NCI-H128 (cell line): ENCODE measurements at regions not wholly inside any gene's neighbourhood (a gene's known extent, or its start where the extent isn't known, plus 50 kb on each side); places are given as distances from the start of the nearest gene placed in this dataset.
"Not testable (repeated sequence)": the region's sequence is repeated elsewhere in the genome, so short reads cannot be mapped to it uniquely, and the experiment has no call there.

Experiments
- DNase-seq: peaks from one replicate; lab custom pipeline; 2025; ENCODE audit not compliant: unreplicated experiment; lab: John Stamatoyannopoulos, UW

GRCh38 chr10:20415684-20416083 is 481.4 kb downstream of the NEBL start:
- DNase-seq = no peak

GRCh38 chr10:20407357-20407756 is 489.8 kb downstream of the NEBL start:
- no peak for DNase-seq

- no peak for DNase-seq
These were observed 490.6 kb downstream of the NEBL start for GRCh38 chr10:20406281-20407104.

- no peak for DNase-seq
These were observed 491.4 kb downstream of the NEBL start for GRCh38 chr10:20405761-20406160.

GRCh38 chr10:20405050-20405449 is 492.1 kb downstream of the NEBL start:
- DNase-seq = no peak

GRCh38 chr10:20399772-20400171 is 497.3 kb downstream of the NEBL start:
- DNase-seq = no peak

GRCh38 chr10:20396701-20397100 is 500.4 kb downstream of the NEBL start:
- DNase-seq = no peak

GRCh38 chr10:20396205-20396604 is 500.9 kb downstream of the NEBL start:
- no peak for DNase-seq

GRCh38 chr10:20391629-20392028 is 505.5 kb downstream of the NEBL start:
- DNase-seq = no peak

- no peak for DNase-seq
These were observed 515.4 kb downstream of the NEBL start for GRCh38 chr10:20381761-20382160.

GRCh38 chr10:20380401-20380800 is 516.7 kb downstream of the NEBL start:
- DNase-seq = no peak

- DNase-seq = no peak
These were observed 524.4 kb downstream of the NEBL start for GRCh38 chr10:20372748-20373147.

GRCh38 chr10:20370977-20371533 is 526.1 kb downstream of the NEBL start:
- not testable (repeated sequence) for DNase-seq

GRCh38 chr10:20369863-20370736 is 527.0 kb downstream of the NEBL start:
- no peak for DNase-seq

GRCh38 chr10:20363684-20364083 is 533.4 kb downstream of the NEBL start:
- DNase-seq = no peak

- DNase-seq = no peak
These were observed 539.7 kb downstream of the PLXDC2 start for GRCh38 chr10:20355915-20356314.

GRCh38 chr10:20355011-20355410 is 538.8 kb downstream of the PLXDC2 start:
- DNase-seq = no peak

GRCh38 chr10:20354166-20354565 is 537.9 kb downstream of the PLXDC2 start:
- no peak for DNase-seq

GRCh38 chr10:20350509-20350908 is 534.3 kb downstream of the PLXDC2 start:
- no peak for DNase-seq

- no peak for DNase-seq
These were observed 526.8 kb downstream of the PLXDC2 start for GRCh38 chr10:20343036-20343435.
